Brain pericyte (primary cell): ENCODE measurements at regions not wholly inside any gene's neighbourhood (a gene's known extent, or its start where the extent isn't known, plus 50 kb on each side); places are given as distances from the start of the nearest gene placed in this dataset.

Source experiments
- DNase-seq: peaks from one replicate; pipeline ENCODE4 v3.0.0-alpha.2; 2012; ENCODE audit warnings: low read depth, low spot score

GRCh38 chr22:48867891-48868290, 959.8 kb downstream of the BRD1 start:
- DNase-seq, result no peak

- no peak for DNase-seq
Measured at GRCh38 chr22:48866906-48867681, 960.6 kb downstream of the BRD1 start.

GRCh38 chr22:48864748-48865147, 962.9 kb downstream of the BRD1 start:
- no peak for DNase-seq

- no peak for DNase-seq
Measured at GRCh38 chr22:48863965-48864528, 963.6 kb downstream of the BRD1 start.

GRCh38 chr22:48860557-48860956, 967.1 kb downstream of the BRD1 start:
- DNase-seq, result no peak

- no peak for DNase-seq
Measured at GRCh38 chr22:48858856-48859255, 968.8 kb downstream of the BRD1 start.

GRCh38 chr22:48858121-48858520, 969.6 kb downstream of the BRD1 start:
- no peak for DNase-seq

GRCh38 chr22:48857202-48857805, 970.4 kb downstream of the BRD1 start:
- DNase-seq, result no peak

- no peak for DNase-seq
Measured at GRCh38 chr22:48856308-48856615, 971.4 kb downstream of the BRD1 start.

GRCh38 chr22:48855593-48856307, 971.9 kb downstream of the BRD1 start:
- DNase-seq, result no peak

- no peak for DNase-seq
Measured at GRCh38 chr22:48855013-48855412, 972.7 kb downstream of the BRD1 start.

- no peak for DNase-seq
Measured at GRCh38 chr22:48853627-48854240, 973.9 kb downstream of the BRD1 start.

GRCh38 chr22:48851933-48852549, 975.6 kb downstream of the BRD1 start:
- DNase-seq, result no peak

GRCh38 chr22:48850658-48851287, 976.9 kb downstream of the BRD1 start:
- no peak for DNase-seq

- DNase-seq, result no peak
Measured at GRCh38 chr22:48849963-48850657, 977.6 kb downstream of the BRD1 start.

GRCh38 chr22:48849219-48849912, 978.3 kb downstream of the BRD1 start:
- DNase-seq, result no peak

- no peak for DNase-seq
Measured at GRCh38 chr22:48846200-48846599, 981.5 kb downstream of the BRD1 start.

GRCh38 chr22:48845356-48845936, 982.2 kb downstream of the BRD1 start:
- DNase-seq, result no peak

GRCh38 chr22:48844056-48844675, 983.5 kb downstream of the BRD1 start:
- DNase-seq, result no peak
